GM12873 (cell line): ENCODE measurements at regions not wholly inside any gene's neighbourhood (a gene's known extent, or its start where the extent isn't known, plus 50 kb on each side); places are given as distances from the start of the nearest gene placed in this dataset.

Experiments
- TF ChIP-seq, protein P1 (sequence below): IDR thresholded peaks from 2 replicates; pipeline ENCODE4 v1.5.1; 2012; ENCODE audit warnings: low read depth, mild to moderate bottlenecking, moderate library complexity, low read length, control low read depth; ENCODE audit not compliant: insufficient read depth; ENCODE audit errors: missing control alignments

DNA sequence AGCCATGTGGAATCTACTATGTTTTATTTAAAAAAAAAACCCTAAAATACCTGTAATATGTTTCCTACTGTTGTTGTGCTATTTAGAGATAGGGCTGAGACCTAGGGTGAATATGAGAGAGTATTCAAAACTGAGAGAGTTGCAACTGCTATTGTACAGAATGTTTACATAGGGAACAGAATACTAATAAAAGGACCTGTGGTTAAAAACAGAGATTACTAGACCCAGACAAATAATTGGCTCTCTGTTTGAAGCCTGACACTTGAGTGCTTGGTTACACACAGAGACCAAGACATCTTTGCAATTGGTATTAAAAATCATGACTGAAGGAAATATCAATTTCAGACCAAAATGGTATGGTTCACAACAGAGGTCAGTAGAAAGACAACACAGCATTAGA lies 278.9 kb upstream of the GIMD1 start:
- TF ChIP-seq, protein P1, sequence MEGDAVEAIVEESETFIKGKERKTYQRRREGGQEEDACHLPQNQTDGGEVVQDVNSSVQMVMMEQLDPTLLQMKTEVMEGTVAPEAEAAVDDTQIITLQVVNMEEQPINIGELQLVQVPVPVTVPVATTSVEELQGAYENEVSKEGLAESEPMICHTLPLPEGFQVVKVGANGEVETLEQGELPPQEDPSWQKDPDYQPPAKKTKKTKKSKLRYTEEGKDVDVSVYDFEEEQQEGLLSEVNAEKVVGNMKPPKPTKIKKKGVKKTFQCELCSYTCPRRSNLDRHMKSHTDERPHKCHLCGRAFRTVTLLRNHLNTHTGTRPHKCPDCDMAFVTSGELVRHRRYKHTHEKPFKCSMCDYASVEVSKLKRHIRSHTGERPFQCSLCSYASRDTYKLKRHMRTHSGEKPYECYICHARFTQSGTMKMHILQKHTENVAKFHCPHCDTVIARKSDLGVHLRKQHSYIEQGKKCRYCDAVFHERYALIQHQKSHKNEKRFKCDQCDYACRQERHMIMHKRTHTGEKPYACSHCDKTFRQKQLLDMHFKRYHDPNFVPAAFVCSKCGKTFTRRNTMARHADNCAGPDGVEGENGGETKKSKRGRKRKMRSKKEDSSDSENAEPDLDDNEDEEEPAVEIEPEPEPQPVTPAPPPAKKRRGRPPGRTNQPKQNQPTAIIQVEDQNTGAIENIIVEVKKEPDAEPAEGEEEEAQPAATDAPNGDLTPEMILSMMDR, result no peak

DNA sequence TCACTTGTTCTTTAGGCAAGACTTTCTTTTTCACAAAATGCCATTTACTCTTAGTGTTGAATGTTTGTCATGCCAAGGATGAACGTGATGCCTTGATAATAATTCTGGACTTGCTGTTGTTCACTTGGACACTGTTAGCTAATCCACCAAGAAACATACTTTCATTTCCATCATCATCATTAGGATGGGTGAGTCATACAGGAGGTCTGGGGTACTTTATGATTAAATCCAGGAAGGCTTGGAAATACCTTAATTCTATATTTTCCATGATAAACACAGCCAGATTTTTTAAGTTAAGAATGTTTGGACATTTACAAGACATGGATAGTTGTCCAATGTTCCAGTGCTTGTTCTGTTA lies 260.7 kb upstream of the GIMD1 start:
- TF ChIP-seq, protein P1, result no peak

DNA sequence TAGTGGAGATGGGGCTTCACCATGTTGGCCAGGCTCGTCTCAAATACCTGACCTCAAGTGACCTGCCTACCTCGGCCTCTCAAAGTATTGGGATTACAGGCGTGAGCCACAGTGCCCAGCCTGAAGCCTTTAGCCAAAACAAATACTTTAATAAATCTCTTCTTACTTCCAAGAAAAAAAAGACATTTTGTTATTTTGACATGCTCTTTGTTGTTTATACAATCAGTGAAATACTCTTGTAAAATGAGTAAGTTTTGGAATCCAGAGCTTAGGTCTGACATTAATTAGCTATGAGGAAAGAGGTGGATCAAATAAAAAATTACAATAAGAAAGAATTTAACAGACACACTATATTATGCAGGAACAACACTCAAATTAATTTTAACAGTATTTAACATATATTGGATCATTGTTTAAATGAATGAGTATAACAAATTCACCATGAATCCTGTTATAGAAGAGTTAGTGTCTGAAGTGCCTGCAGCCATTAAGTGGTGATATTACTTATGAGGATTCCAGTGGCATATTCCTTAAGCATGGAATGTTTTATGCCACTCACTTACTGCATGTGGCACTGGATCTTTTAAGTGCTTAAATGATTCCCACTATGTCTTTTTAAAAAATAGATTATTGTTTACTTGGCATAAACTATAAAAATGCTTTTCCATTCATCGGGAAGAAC lies 260.1 kb upstream of the GIMD1 start:
- TF ChIP-seq, protein P1, result no peak

DNA sequence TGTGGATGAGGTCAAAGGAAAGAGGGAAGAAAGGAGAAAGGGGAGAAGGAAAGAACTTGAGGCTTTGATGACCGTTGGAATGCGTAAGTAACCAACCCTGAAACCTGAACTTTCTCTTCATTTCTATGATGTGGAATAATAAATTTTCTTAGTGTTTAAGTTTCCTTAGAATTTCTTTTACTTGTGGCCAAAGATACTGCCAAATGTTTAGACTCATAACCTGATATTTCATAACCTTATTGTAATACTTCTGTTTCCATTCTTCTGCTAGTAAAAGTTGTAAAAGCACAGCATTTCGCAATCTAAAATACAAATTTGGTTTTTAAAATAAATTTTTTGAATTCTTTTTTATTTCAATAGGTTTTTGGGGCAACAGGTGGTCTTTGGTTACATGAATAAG lies 258.5 kb upstream of the GIMD1 start:
- TF ChIP-seq, protein P1, result no peak

DNA sequence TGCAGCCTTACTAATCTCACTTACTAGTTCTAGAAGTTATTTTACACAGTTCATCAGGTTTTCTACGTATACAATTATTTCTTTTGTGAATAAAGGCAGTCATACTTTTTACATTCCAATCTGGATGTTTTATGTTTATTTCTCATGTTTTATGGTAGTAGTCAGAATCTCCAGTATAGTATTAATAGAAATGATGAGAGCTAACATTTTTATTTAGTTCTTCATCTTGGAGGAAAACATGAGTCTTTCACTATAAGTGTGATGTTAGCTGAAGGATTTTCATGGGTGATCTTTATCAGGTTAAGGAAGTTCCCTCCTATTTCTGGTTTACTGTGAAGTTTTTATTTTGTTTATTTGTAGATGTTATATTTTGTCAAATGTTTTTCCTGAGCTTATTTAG lies 256.1 kb upstream of the GIMD1 start:
- TF ChIP-seq, protein P1, result no peak

DNA sequence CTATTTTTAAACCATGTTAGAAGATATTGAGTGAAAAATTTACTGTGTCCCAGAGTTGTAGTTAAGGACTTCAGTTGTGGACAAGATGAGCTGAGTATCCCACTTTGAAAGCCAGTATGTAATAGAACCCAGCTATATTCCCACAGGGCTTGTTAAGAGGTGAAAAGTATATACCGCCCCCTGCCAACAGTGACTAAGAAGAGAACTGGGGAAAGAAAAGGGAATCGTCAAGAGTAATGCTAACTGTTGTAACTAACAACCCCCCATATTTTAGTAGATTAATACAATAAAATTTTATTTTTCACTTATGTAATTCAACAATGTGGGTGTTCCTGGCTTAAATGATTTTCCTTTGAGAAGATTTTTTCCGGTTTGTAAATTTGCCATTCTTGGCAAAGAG lies 250.4 kb upstream of the GIMD1 start:
- TF ChIP-seq, protein P1, result no peak

DNA sequence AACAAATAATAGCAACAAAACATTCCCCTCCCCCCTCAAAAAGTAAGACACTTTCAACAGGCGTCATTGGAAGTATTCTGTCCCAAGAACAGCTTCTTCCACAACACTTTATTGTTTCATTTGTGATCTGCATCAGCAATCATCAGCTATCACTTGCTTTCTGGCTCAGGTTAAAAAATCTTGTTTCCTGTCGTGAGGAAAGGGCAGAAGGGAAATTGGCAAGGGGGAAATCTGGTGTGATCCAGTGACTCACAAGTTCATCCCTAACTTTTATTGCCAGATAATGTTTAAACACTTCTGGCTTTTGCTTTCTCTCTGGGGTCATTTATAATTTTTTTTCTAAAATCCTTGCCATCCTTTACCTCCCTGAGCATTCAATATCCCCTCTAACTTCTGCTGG lies 247.4 kb upstream of the GIMD1 start:
- TF ChIP-seq, protein P1, result no peak
